ENCODE measurements at regions not wholly inside any gene's neighbourhood (a gene's known extent, or its start where the extent isn't known, plus 50 kb on each side); places are given as distances from the start of the nearest gene placed in this dataset.

DNA sequence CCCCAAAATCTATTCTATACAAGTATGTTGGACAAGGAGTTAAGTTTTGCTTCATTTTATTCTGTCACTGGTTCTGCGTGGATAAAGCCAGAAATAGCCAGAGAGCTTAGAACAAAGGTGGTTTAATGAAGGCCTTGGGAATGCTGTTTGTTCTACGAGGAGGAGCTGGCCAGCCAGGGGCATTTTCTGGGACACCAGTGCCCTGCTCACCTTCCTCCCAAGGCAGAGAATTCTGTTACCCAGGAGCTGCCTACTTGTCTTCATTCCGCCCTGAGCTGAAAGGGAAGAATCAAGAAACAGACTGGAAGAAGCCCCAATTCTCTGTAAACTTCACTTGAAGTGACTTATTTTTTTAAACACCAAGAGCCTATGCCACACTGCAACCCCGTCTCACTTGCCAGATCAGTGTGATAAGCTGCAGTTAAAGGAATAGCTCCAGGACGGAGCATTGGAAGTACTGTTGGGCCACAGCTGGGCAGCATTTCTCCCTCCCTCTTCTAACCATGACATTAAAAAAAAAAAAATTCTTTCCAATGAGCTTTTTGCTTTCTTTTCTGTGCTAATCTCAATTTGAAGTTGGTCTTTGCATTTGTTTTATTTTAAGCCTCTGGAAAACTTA lies 149.8 kb upstream of the DYNLRB2 start:
- TF ChIP-seq, protein P1, sequence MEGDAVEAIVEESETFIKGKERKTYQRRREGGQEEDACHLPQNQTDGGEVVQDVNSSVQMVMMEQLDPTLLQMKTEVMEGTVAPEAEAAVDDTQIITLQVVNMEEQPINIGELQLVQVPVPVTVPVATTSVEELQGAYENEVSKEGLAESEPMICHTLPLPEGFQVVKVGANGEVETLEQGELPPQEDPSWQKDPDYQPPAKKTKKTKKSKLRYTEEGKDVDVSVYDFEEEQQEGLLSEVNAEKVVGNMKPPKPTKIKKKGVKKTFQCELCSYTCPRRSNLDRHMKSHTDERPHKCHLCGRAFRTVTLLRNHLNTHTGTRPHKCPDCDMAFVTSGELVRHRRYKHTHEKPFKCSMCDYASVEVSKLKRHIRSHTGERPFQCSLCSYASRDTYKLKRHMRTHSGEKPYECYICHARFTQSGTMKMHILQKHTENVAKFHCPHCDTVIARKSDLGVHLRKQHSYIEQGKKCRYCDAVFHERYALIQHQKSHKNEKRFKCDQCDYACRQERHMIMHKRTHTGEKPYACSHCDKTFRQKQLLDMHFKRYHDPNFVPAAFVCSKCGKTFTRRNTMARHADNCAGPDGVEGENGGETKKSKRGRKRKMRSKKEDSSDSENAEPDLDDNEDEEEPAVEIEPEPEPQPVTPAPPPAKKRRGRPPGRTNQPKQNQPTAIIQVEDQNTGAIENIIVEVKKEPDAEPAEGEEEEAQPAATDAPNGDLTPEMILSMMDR (conservative IDR thresholded peaks at IDR 0.05): no peak
- TF ChIP-seq EZH2 (IDR thresholded peaks at IDR 0.05; ENCODE audit: low read depth): no peak

All from PC-9 (cell line).